ENCODE measurements at regions not wholly inside any gene's neighbourhood (a gene's known extent, or its start where the extent isn't known, plus 50 kb on each side); places are given as distances from the start of the nearest gene placed in this dataset.

DNA sequence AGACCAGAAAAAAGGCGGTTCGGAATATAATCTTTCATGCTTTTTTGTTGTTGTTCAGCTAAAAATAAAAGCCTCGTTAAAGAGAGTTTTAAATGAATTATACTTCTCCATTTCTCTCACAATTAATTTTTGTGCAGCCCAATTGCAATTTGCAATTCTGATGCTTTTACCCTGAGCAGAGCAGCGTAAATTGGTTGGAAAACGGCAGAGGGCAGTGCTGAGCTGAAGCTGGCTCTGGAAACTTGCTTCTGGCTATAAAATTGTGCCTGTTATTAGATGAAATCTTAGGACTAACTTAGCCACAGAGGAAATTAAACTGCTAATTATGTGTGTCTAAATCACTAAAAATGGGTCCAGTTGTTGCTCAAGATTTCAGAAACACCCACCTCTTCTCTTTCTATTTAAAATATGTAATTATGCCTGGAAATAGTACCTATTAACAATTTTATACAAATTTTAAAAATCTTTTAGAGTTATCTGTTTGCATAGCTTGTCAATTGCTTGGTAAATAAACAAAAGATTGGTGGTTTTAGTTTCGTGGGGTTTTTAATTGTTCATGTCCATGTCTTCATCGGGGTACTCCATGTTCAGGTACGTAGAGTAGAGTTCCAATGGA is 441.8 kb upstream of the TLE4 start:
- DNase-seq (ENCODE audit: low read depth in 1 of 2, low spot score in 1 of 2) = no peak

DNA sequence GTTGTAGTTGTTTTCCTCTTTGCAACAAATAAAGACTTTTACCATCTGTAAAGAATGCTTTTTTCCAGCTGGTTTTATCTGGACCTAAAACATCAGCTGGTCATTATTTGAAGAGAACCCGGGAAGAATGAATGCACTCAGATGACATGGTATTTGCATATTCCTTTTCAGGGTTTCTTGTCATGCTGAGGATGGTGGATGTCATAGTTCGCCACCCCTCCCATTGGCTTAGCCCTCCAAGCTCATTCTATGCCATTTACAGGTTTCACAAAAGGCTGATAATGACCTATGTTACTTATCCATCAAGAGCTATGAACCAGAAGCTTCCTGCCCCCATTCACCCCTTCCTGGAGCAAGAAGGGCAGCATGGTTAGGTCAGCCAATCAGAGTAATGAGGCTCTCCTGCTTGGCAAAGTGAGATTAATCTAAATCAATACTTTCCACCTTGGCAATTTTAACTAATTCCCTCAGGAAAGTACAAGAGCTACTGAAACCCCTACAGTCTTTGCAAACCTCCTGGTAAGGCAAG is 440.5 kb upstream of the TLE4 start:
- no peak for DNase-seq (ENCODE audit: low read depth in 1 of 2, low spot score in 1 of 2)

DNA sequence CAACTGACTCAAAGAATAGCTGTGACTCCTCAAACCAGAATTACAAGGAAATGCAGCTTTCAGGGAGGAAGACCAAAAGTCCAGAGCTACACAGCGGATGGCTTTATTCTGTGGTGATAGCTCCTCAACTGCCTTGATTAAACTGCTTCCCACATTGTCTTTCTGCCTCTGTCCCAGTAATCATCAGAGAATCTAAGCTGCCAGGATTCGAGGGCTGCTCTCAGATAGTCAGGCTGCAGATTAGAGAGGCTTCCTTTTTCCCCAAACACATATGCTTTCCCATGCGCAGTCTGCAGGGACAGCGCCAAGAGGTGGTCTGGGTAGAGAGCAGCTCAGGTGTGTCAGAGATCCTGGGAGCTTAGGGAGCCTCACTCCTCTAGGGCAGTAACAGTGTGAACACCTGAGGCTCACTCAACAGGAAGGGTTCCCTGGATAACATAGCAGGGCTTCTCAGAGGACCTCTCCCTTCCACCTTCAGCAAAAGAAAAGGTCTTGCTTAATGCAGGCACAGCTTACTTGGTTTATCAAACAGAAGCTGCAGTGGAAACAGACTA is 439.9 kb upstream of the TLE4 start:
- no peak for DNase-seq (ENCODE audit: low read depth in 1 of 2, low spot score in 1 of 2)

DNA sequence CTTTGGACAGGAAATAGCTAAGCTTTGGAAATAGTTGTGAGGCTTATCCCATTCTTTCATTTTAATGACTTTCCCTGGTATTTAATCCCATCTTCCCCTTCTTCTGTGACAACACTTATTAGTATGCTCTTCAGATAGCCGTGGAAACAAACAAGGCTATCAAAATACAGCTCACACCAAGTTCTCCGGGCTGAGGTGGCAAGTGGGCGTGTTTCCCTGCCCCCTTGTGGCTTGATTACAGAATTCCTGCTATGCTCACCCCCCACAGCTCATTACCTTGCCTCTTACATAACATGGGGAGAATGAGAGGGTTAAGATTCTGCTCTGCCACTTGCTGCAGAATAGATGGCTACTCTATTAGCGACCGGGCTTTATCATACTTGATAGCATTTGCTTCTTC is 437.1 kb upstream of the TLE4 start:
- DNase-seq (ENCODE audit: low read depth in 1 of 2, low spot score in 1 of 2) = no peak

DNA sequence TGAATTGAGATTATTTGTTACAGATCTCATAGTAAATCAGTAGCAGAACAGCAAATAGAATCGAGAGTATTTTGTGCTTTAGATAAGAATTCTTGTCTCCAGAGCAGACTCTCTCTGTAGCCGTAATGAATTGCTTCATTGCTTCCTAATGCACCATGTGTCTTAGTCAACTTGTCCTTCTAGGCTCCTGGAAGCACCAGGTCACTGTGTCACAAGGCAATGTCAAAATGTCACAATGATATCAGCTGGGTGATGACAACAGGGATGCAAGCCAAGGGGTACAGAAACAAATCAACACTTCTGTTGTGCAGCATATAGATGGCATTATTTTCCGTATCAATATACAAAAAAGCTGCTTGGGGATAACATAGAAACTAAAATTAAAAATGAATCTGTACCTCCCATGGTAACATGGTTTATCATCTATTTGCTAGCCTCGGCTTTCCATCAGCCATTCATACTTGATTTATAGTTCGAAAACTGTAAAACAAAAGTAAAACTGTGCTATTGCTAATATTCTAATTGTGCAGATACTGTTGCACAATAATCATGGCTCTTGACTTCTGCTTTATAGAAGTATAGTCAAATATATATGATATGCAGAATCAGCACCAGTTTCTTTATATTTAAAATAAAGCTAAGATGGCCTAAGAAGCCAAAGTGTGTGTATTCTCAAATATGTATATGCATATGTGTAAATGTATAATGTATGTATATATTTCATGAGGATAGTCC is 435.9 kb upstream of the TLE4 start:
- DNase-seq (ENCODE audit: low read depth in 1 of 2, low spot score in 1 of 2) = no peak

DNA sequence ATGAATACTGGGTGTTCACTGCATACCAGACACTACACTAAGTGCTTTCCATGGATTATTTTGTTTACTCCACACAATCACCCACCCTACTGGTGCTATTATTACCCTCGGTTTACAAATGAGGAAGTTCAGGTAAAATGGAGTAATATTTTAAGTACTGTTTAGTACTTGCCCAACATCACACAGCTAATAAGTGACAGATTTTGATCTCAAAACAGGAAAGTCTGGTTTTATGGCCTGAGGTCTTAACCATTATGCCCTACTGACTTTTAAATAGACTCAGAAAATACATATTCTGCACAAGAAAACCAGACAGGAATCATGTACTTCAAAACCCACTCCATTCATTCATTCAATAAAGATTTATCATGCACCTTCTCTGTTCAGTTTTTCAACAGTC is 431.0 kb upstream of the TLE4 start:
- no peak for DNase-seq (ENCODE audit: low read depth in 1 of 2, low spot score in 1 of 2)

DNA sequence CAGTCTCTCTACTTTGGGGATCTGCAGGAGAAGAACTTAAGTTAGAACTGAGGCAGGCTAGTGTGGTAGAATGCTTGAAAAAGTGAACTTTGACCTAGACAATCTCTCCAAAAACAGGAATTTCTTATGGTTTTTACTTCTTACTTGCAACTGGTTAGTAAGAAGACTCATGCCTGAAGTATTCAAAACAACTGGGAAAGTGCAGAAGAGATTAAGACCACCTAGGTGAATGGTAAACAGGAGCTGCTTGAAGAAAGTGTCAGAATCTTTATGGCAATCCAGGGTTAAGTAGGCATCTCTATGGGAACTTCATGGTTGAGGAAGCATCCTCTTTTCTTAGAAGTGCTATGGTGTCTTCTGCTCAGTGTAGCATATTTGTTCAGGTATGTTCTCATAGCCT is 428.6 kb upstream of the TLE4 start:
- DNase-seq (ENCODE audit: low read depth in 1 of 2, low spot score in 1 of 2) = no peak

DNA sequence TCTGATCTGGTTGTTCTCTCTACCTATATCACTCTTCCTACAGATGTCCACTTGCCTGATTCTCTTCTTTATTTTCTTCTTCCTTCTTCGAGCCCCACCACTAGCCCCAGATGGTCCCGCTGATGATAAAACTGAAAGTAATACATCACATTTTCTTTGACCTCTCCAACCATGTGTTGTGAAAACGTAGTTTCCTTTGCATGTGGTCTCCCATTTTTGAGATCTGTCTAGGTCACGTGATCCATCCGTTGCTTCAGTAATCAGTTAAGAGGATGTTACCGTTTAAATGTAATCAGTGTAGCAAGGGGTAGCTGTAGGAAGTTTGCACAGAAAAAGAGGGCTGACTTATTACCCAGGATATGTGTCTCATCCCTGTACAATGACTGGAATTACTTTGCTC is 426.3 kb upstream of the TLE4 start:
- DNase-seq (ENCODE audit: low read depth in 1 of 2, low spot score in 1 of 2) = no peak

DNA sequence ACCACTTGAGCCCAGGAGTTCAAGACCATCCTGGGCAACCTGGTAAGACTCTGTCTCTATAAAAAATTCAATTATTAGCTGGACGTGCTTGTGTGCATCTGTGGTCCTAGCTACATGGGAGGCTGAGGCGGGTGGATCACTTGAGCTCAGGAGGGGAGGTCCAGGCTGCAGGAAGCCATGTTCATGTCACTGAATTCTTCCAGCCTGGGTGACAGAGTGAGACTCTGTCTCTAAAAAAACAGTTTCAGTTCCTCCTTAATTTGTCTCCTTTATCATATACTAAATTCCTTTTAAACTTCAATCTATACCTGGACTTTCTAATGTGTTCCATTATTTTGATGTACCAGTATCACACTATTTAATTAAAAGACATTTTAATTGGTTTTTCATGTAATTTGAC is 422.2 kb upstream of the TLE4 start:
- DNase-seq (ENCODE audit: low read depth in 1 of 2, low spot score in 1 of 2) = no peak

DNA sequence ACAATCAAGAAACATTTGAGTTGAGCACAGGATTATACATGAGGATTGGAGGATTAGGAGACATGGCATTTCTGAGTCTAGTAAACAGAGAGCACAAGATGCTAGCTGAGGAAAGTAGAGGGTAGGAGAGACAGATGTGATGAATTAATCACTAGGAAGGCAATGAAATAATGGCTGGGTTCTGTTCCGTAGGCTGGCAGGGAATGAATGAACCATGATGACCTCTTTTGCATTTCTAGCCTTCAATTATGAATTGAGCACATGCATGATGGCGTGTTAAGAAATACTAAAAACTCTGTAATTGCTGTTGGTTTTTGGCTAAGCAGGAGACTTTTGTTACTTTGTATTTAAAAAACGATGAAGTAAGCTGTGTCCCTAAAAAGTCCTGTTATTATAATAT is 420.0 kb upstream of the TLE4 start:
- DNase-seq (ENCODE audit: low read depth in 1 of 2, low spot score in 1 of 2) = no peak

DNA sequence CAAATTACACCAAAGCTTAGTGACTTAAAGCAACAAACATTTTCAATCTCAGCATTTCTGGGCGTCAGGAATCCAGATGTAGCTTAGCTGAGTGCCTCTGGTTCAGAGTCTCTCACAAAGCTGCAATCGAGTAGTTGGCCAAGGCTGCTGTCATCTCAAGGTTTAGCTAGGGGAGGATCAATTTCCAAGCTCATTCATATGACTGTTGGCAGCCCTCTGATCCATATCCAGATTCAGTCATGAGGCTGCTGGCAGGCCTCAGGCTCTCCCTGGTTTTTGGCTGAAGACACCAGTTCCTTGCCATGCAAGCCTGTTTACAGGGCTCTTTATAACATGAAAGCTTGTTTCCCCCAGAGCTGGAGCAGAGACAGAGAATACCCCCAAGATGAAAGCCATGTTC is 419.5 kb upstream of the TLE4 start:
- DNase-seq (ENCODE audit: low read depth in 1 of 2, low spot score in 1 of 2) = no peak

DNA sequence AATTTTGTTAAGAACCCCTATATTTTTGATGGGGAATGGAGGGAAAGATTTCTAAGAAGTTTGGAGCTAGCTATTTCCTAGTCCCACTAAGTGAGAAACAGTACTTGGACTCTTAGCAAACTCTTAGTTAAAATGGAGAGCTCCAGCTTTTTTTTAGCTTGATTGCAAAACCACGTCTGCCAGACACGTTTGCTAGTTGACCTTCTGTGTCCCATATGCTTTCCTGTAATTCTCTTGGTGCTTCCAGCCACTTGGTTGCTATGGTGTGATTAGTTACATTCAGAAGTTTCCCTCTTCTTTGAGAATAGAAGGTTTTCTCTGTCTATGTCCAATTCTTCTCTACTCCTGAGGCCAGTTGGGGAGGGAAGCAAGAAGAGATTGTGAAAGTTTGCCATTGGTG is 417.0 kb upstream of the TLE4 start:
- no peak for DNase-seq (ENCODE audit: low read depth in 1 of 2, low spot score in 1 of 2)

DNA sequence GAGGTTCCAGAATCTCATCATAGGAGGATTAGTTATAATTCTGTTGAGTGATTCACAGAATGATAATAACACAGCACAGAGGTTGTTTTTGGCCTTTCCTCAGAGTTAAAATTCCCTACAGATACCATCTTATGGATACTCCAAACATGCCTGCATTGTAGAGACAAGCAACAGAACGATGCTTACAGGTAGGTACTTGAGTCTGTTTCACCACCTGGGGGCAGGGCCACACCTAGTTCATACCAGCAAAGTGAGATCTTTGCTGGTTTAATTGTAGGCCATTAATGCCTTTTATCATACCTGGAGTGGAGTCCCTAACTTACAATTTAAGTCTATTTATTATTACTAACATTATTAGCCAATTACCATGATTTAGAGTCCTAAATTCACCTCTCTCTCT is 416.5 kb upstream of the TLE4 start:
- no peak for DNase-seq (ENCODE audit: low read depth in 1 of 2, low spot score in 1 of 2)

DNA sequence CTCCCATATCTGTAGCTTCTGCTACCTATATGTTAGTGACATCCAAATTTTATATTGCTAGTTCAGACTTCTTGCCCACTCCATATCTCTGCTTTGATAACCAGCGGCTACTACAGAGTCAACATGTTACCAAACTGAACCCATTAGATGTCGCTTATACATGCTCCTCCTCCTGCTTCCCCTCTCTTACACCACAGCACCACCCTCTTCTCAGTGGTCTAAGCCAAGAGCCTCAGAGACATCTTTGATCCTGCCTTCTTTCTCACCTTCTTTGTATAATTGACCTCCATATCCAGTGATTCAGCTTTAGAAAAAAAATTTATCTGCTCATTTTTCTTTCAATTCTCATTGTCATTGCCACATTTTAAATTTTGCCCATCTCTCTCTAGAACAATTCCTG is 408.2 kb upstream of the TLE4 start:
- no peak for DNase-seq (ENCODE audit: low read depth in 1 of 2, low spot score in 1 of 2)

DNA sequence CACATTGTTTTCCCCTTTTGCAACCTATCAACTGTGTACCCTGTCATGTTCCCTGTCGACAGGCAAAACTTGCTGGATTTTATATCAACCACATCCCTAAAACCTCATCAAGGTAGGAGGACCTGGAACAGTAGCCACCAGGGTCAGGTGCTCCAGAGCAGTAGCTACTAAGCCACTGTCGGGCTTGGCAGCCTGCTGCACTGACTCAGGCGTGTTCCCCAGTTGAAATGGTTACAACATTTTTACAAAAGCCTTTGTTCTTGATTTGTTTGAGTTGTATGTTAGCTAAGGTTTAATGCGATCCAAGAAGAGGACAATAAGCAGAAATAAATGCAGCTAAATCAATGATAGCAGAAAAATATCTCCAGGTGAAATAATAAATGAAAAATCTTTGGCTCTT is 407.4 kb upstream of the TLE4 start:
- DNase-seq (ENCODE audit: low read depth in 1 of 2, low spot score in 1 of 2) = no peak

DNA sequence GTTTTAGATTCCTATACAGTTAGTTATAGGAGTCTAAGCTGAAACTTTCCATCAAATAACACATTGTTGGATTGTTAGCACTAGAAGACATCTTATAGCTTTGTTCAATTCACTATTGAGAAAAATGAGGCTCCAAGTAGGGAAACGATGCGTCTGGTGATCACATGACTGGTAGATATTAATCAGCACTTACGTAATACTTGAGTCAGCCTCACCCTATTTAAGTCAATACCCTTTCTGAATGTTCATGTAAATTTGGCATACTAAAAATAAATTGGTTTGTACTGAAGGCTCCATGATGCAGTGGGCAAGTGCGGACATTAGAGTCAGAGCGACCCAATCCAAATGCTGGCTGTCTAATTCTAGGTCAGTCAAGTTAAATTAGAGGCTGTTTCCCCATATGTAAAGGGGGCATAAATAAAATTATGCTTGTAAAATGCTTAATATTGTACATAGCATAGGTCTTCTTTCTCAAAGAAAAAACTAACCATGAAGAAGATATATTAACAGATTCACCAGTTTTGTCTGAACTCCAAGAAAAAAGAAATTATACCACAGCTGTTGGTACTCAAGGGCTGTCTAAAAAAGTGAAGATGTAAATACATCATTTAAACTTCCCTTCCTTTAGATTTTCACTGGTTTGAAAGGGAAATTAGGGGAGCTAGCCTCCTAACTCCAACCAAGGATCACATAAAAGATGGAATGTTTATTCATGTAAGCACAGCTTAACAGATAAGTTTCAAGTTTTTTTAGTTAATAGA is 406.6 kb upstream of the TLE4 start:
- no peak for DNase-seq (ENCODE audit: low read depth in 1 of 2, low spot score in 1 of 2)

DNA sequence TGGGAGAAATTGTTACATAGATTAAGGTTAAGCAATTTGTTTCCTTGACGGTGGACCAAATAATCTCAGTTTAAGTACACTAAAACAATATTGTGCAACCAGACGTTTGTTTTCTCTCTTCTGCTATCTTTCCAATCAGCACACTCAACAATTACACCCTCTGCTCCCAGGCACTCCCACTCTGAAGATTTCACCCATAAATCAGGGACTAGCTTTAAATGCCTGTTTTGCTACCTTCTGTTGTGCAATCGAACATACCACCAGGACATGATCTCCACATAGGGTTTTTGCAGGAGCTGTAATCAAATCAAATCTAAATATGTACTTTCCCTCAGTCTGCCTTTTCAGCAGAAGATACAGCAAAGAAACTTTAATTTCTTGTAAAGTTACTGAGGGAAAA is 405.8 kb upstream of the TLE4 start:
- DNase-seq (ENCODE audit: low read depth in 1 of 2, low spot score in 1 of 2) = no peak

DNA sequence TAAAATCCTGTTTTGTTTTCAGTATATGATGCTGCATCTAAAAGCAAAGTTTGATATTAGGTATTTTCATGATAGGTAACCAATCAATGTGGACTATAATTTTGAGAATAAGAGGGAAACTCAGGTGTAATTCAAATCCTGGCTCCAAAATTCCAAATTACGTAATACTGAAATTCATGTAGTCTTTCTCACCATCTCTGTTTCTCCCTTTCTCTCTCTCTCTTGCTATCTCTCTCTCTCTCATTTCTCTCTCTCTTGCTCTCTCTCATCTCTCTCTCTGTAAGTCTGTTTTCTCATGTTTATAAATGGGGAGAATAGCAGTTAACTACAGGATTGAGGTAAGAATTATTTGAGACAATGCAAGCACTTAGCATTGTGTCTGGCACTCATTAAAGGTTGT is 401.1 kb upstream of the TLE4 start:
- DNase-seq (ENCODE audit: low read depth in 1 of 2, low spot score in 1 of 2) = no peak

DNA sequence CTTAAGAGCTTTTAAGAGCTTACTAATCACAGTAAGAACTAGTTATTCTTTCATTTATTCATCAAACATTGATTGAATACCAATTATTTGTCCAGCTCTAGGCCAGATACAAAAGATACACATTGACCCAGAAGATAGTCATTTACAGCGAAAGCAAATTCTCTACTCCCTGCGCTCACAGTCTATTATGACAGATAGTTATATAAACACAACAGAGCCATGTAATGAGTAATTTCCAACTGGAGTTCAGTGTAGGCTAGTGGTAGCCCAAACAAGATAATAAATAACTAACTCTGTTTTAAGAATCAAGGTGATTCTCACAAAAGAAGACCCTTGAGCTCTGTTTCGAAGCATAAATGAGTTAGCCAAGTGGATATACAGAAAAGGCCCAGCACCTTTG is 397.8 kb upstream of the TLE4 start:
- DNase-seq (ENCODE audit: low read depth in 1 of 2, low spot score in 1 of 2) = no peak

DNA sequence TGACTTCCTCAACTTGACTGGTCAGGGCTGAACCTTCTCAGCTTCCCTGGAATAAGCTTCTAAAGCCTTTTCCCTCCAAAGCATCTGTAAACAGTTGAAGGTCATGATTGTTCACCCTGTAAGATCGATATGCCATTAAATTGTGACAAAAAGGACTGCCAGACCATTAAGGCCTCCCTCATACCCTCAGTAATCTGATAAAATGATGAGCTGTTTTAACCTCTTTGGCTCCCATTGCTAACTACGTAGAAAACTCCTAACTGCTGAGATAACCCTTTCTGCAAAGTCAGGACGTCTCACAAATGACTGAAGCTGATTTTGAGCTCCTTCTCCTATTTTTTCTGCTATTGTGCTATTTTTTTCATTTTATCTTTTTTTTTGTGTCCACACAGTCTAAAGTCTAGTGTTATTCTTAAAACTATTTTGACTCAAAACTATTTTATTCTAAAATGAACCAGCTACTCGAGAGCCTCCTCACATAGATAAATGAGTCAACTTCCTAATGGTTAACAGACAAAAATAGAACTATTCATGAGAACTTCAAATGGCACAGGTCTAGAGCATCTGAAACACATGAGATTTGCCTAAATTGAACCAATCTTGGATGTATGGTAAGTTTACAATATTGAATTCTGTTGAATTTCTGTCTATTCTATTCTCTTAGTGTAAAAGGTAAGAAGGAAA is 395.6 kb upstream of the TLE4 start:
- DNase-seq (ENCODE audit: low read depth in 1 of 2, low spot score in 1 of 2) = no peak

DNA sequence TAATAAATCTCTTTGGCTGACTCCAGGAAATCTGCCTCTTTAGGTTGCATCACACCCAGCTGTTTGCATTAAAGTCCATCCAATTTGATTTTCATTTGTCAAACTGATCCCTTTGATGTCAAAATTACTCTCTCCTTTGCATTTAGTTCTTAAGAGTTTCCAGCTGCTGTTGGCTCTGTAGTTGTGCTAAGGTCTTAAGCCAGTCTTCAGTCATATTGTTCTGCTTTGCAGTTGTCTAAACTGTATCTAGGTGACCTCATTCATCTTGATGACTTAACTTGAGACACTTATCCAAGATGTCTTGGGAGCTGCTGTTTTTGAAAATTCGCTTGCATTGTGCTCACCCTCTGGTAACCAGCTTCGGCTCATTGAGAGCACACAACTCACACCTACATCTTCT is 386.9 kb upstream of the TLE4 start:
- DNase-seq (ENCODE audit: low read depth in 1 of 2, low spot score in 1 of 2) = no peak

Measured in activated CD4-positive, alpha-beta T cell treated with anti-CD3 and anti-CD28 coated beads, Interleukin-2, amount 50 U/mL, for 24 hours (primary cell).